ENCODE measurements at regions not wholly inside any gene's neighbourhood (a gene's known extent, or its start where the extent isn't known, plus 50 kb on each side); places are given as distances from the start of the nearest gene placed in this dataset.
"Not testable (repeated sequence)": the region's sequence is repeated elsewhere in the genome, so short reads cannot be mapped to it uniquely, and the experiment has no call there.

DNA sequence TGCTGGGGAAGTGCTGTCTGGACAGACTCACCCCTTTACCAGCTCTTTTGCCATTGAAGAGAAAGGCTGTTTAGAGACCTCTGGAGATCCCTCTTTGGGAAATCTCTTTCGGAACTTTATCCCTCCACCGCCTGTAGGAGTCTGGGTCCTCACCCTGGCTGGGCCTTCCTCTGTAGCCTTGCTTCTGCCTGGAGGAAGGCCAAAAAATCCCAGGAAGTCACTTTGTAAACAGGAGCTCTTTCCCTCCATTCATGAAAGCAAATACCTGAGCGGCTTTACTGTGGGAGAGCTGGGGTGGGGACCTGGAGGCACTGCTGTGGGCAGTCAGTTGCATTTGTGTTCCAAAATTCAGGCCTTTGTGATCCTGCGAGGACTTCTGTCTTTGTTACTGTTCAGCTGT lies 126.2 kb downstream of the KLF6 start:
- DNase-seq: no peak

DNA sequence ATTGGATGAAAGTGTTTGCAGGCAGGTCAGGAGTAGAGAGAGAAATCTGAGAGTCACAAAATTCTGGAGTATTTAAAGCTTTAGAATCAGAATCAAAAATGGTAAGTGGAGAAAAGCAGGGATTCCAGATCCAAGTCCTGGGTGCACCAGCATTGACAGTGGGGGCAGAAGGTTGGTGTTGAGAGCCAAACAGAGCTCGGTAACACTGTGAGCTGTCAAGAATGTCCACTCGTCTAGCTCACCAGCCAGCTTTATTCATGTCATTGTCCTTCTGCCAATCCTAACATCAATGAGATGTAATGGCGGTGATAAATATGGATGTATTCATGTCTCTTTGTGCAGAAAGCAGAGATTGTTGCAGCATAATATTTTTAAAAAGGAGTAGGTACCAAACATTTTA lies 128.8 kb downstream of the KLF6 start:
- DNase-seq: no peak

DNA sequence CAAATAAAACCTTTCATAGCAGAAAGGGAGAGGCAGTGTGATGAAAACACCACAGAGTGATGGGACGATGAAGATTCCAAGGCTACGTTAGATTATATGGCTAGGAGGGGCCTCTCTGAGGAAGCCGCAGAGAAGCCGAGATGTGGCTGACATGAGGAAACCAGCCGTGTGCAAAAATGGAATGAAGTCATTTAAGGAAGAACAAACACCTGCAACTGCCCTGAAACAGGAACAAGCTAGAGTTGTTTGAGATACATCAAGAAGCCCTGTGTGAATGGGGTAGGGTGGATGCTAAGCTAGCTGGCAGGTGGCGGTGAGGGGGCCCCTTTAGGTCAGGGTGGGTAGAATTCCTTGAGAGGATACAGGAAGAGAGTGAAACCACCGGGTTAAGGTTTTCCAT lies 129.5 kb downstream of the KLF6 start:
- DNase-seq: no peak

DNA sequence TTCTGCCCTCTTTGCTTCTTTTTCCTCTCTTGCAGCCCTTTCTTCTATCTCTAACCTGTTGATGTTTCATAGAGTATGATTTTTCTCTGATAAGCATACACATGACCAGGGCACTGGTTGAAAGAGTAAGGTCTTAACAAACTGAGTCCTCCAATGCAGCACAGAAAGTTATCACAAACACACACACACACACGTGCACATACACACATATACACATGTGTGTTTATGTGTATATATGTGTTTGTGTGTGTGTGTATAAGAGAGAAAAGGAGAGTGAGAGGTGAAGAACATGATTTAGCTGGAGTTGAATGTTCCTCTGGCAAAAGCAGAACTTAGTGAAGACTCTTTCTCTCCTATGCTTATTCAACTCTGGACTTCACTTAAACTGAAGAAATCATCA lies 130.0 kb downstream of the KLF6 start:
- DNase-seq: no peak

DNA sequence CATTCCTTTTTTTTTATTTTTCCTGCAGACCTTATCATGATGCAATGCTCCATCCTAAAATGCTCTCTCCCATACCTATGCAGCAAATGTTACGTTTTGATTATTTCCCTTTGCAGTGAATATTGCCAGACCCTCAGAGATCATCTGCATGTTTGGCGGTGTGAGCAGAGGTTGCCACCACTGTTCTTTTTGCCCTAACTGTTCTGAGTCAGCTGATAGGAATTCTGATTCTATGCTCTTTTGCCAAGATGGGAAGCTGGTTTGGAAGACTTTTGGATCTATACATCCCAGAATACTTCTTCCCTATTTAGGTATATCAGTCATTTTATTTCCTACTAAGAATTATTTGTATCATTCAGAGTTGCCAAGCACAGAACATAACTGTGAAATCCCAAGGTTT lies 130.5 kb downstream of the KLF6 start:
- no peak for DNase-seq

DNA sequence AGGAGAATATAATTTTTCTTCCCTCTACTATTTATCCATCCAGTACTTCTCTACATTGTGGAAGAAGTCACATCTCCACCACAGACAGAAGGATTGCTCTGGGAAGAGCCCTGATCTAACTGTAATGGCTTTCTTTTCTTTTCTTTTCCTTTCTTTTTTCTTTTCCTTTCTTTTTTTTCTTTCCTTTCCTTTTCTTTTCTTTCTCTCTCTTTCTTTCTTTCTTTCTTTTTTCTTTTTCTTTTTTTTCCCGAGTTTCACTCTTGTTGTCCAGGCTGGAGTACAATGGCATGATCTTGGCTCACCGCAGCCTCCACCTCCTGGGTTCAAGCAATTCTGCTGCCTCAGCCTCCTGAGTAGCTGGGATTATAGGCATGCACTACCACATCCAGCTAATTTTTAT lies 131.7 kb downstream of the KLF6 start:
- DNase-seq: not testable (repeated sequence)

DNA sequence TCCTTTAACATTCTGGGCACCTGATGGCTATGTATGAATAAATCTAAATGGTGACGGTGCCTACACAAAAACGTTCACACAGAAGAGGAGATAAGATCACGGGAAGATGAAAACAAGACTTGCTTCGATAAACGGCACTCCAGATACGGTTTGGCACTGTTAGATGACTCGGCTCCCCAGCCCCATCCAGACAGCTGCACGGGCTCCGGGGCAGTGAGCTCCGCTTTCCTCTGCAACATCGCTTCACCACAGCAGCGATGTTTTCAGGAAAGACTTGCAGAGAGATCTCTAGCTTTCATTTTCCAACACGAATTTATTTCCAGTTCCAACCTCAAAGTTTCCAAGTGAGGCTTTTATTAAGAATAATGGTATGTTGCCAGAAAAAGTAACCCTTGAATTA lies 132.1 kb downstream of the KLF6 start:
- DNase-seq: no peak

DNA sequence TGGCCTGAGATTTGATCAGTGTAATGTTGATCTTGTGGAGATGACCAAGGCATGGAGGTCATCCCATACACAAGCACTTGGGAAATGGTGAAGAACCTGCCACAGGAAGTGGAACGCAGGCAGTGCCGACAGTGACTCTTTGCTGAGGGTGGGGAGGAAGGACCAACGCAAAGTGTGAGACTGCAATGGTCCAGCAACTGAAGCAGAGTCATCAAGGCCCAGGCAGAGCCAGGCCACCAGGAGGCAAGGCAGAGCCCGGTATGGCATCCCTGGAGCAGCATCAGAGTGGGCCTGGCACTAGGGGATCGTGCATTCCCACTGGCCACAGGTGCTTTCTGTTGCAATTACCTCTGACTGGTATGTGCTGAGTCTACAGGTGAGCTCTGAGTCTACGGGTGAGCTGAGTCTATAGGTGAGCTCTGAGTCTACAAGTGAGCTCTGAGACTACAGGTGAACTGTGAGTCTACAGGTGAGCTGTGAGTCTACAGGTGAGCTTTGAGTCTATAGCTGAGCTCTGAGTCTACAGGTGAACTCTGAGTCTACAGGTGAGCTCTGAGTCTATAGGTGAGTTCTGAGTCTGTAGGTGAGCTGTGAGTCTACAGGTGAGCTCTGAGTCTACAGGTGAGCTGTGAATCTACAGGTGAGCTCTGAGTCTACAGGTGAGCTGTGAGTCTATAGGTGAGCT lies 132.9 kb downstream of the KLF6 start:
- no peak for DNase-seq

DNA sequence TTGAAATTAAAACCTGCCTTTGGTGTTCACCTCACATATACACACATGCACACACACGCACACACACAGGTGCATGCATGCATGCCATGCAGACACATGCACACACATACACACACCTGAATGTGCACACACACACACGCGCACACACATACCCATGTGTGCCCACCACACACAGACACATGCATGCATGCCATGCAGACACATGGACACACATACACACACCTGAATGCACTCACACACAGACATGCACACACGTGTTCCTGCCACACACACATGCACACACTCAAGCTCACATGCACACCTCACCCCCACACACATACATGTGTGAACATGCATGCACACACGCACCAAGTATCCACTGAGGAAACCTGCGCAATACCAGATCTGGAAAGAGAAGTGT lies 136.4 kb downstream of the KLF6 start:
- no peak for DNase-seq

DNA sequence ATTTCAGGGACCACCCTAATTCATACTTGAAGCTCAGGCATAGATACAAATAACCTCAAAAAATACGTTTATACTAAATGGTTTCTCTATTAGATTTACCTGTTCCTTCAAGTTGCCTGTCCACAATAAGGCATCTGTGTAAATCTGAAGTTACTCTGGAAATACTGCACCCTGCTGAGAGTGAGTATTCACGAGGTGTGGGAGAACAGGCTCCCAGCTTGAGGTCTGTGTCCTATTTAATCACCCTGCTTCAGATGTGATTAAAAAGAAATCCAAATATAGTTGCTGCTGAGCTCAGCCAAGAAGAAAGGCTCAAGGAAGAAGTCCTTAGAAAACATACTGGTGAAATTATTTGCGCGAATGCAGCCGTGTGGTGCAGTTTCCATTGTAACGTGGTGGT lies 136.8 kb downstream of the KLF6 start:
- no peak for DNase-seq

DNA sequence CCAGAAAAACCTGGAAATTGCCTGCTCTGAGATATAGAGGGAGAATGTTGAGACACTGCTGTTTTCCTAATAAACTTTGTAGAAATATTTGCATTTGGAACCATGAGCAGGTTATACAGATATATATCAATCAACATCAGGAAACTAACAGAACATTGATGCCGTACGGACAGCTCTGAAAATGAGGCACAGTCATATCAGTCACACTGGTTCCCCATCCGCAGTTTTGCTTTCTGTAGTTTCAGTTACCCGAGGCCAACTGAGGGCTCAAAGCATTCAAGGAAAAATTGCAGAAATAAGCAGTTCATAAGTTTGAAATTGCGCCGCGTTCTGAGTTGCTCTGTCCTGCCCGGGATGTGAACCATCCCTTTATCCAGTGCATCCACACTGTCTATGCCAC lies 137.9 kb downstream of the KLF6 start:
- DNase-seq: no peak

DNA sequence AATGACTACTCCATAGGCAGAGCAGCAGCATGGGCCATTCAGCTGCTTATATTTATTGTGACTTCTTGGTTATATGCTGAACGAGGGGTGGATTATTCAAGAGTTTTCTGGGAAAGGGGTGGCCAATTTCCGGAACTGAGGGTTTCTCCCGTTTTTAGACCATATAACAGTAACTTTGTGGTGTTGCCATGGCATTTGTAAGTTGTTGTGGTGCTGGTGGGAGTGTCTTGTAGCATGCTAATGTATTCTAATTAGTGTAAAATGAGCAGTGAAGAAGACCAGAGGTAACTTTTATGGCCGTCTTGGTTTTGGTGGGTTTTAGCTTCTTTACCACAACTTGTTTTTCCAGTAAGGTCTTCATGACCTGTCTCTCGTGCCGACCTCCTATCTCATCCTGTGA lies 139.6 kb downstream of the KLF6 start:
- DNase-seq: no peak

DNA sequence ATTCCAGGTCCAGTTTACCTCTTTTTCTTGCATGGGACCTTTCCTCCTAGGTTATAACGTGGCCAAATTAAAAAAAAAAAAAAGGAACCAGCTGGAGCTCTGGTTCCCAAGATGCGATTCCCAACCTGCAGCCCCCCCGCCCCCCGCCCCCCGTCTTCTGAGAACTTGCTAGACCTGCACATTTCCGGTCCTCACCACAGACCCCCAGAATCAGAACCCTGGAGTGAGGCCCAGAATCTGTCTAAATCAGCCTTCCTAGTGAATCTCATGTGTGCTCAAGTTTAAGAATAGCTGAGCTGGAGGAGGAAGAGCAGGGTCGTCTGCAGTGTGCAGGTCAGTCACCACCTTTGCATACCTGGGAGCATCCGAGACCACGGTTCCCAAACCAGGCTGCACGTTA lies 144.2 kb downstream of the KLF6 start:
- no peak for DNase-seq

DNA sequence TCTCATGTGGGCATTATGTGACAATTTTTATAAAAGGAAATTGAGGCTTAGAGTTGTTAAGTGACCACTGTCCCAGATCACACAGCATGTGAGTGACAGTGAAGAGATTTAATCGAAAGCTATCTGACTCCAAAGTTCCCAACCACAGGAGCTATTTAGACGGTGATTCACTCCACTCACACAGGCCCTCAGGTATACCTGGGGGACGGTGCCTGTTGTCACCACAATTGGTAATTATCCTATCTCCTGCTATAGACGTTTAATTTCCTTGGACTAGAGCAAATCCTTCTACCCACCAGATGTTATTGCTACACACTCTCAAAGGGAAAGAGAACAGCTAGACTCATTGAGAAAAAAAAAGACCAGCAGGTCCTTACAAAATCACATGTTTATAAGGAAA lies 145.5 kb downstream of the KLF6 start:
- no peak for DNase-seq

DNA sequence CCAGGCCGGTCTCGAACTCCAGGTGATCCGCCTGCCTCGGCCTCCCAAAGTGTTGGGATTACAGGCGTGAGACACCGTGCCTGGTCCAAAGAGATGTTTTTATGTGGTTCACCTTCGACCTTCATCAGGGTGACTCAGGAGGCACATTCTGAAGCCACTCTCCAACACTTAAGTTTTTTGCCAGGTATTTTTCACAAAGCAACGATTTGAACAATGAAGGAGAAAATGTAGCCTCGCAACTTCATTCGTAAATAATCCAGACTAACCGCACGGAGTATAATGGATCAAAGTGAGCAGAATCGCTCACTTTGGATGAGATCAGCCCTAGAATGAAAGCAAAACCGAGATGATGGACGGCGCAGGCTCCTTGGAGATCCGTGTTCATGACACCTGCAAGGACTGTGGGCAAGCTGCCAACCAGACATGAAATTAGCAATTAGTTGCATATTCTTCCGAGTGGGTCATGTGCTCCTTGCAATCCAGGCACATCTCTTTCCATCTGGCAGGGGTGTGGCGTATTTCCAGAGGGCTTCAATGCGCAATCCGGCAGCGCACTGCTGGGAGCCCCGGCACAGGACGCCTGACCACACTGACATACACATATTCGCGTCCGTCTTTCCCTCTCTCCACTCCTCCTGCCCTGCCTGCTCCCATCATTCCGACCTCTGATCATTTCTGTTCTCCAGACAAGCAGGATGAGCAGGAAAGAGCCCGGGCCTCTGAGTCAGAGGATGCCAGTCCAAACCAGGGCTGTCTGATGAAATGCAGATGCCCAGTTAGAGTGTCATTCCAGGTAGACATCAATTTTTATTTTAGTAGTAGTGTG lies 148.4 kb downstream of the KLF6 start:
- DNase-seq: no peak

DNA sequence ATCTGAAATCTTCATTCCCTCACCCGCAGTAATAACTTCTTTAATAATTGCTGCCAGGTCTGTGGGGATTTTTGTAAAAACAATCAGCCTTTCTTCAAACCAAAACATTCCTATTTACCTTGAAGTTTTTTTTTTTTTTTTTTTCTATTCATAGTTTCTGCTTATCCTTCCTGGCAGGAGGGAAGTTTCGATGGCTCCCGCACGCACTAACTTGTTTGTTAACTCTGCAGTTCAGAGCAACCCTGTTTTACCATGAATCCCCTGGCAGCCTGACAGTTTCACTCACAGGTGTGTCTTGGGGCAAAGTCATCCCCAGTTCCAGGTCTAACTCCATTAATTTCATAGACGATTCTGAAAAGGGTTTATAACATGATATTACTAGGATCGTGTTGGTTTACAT lies 149.3 kb downstream of the KLF6 start:
- no peak for DNase-seq

DNA sequence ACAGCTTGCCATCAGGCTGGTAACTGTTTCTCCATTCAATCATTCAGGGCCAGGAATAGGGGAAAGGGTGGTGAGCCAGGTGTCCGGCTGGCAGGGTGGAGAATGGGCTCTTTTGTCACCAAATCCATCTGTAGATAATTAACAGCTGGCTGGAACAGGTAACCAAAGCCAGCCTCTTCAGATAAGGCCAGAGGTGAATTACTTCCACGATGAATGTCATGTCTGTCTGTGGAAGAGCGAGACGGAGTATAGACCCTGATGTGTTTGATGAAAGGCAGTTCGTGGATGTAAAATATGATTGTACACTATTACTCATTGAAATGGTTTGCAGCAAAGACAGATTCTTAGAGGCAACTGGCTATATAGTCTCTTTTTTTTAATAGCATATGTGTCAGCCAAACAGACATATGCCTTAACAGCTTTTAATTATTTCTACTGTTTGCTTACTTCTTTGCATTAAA lies 149.8 kb downstream of the KLF6 start:
- DNase-seq: no peak

DNA sequence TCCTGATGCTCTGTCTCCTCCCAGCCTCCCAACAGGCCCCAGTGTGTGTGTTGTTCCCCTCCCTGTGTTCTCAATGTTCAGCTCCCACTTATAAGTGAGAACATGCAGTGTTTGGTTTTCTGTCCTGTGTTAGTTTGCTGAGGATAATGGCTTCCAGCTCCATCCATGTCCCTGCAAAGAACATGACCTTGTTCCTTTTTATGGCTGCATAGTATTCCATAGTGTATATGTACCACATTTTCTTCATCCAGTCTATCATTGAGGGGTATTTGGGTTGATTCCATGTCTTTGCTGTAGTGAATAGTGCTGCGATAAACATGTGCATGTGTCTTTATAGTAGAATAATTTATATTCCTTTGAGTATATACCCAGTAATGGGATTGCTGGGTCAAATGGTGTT lies 150.4 kb downstream of the KLF6 start:
- DNase-seq: not testable (repeated sequence)

DNA sequence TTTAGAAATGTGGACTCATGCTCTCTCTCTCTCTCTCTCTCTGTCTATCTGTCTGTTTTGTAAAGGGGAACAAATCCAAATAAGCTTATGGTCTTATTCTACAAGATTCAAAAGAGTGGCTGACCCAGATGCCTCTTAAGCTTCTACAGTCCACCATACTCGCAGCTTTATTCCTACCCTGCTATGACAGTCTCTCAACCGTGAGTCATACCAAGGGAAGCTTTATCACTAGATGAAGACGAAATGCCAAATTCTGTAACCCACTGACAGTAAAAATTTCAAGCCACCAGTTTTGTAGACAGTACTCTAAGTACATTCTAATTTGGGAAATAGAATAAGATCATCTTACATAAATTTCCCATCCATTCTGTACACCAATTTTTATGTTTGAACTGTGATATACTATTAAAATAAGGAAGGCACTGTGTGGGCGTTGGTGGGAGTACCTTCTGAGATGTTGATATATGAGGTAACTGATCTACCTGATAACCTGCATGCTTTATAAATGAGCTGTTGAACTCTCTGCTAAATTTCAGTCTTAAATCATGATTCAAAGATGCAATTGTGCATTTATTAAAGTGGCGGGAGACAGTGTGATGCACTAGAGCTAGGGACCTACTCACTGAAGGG lies 153.2 kb downstream of the KLF6 start:
- DNase-seq: no peak

DNA sequence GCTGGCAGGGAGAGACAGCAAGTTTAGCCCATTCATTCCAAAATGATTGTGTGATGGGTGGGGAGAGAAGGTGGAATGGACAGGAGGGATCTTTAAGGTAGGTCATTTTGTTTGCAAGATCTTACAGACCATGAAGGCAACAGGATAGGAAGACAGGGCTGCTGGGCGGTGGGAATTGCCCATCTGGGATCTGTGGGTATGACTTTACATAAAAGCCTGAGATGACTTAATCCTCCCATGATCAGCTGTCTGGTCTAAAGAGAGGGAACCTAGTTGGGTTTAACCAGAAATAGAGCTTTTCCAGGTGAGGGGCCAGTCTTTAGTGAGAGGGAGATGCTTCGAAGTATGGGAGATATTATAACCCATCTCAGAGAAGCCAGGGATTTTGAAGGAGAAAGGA lies 153.7 kb downstream of the KLF6 start:
- no peak for DNase-seq

DNA sequence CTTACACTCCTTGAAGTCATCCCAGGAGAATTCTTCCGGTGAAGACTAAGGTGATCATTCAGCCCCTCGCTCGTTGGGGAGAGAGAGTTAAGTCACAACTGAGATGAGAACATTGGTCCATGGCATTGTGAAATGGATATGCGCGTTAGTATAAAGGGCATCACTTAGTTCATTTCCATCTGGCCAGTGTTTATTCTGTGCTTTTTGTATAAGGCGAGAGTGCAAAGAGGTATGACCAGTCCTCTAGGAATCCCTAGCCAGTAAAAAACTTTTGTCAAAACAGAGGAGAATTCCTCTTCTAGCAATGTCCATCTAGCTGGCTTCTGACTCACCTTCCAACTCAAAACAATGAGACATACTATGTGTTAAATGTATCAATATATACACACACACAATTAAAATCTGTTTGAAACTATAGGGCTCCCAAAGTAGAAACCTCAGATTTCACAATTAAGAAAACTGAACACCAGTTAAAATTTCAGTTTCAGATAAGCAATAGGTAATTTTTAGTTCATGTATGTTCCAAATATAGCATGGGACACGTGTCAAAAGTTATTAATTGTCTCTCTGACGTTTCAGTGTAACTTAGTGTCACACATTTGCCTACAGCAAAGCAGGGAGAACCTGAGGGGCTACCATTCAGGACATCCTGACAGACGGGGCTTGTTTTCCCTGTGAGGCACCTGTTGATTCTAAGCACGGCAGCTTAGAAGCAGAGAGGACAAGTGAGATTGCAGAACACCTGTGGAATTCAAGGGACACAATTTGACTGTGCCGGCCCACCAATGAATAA lies 158.9 kb downstream of the KLF6 start:
- no peak for DNase-seq

DNA sequence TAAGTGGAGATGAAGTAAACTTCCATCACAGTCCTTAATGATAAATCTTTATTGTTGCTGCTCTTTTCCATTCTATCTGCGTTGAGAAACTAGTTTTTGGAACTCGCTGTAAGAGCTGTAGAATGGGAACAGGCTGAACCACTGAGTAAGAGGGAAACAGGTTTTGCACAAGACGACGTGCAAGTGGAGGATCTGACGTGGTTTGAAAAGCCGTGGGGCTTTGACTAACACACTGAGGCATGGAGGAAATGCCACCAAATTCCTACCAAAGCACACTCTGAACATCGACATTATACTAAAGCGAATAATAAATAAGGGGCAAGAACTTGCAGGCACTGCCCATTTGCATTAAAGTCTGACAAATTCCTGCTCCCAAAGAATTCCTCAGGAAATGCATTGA lies 160.6 kb downstream of the KLF6 start:
- DNase-seq: no peak

DNA sequence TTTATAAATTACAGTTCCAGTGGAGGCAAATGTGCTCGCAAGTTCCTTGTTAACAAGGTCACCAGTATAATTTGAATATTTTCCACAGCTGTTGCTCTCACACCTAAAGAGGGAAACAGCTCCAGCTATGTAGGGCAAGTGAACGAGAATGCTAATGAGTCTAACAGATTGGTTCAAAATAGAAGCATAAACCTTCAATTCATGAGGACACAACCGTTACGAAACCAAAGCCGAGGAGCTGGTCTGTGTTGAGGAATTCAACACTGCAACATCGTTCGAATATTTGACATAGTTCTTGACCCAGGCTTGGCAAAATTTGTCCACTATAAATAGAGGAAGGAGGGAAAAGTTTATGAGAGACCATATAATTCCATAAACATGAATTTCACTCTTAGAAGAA lies 161.3 kb downstream of the KLF6 start:
- no peak for DNase-seq
